ENCODE measurements at regions not wholly inside any gene's neighbourhood (a gene's known extent, or its start where the extent isn't known, plus 50 kb on each side); places are given as distances from the start of the nearest gene placed in this dataset.

- Histone ChIP-seq H3K4me3 (ENCODE audit: low read length) (no peak overlapping the region), H3K9me3 (ENCODE audit: control insufficient read depth in 2 of 3, low read length in 3 of 3) (no peaks in the 10 kb centered on the region), H3K4me1 (ENCODE audit: control insufficient read depth in 2 of 2, insufficient read depth in 2 of 2, low read length in 2 of 2) (peaks cover 0 to 6% of the 10 kb centered on the region in 2 donors), H3K27ac (ENCODE audit: low read depth, low read length) (no peak overlapping the region), H3K36me3 (ENCODE audit: control insufficient read depth in 2 of 3, insufficient read depth in 3 of 3, low read length in 3 of 3) (no peaks in the 10 kb centered on the region), H3K27me3 (ENCODE audit: control insufficient read depth in 2 of 2, insufficient read depth in 2 of 2, low read length in 2 of 2) (no peaks in the 10 kb centered on the region)
- POLR2A ChIA-PET: no interaction called here
- ATAC-seq: no peak
- H3K4me1 Mint-ChIP-seq: peaks cover 0 to 8% (median 7%) of the 10 kb centered on the region in 7 donors
- no peak for DNase-seq
- peaks cover 0 to 25% (median 0%) of the 10 kb centered on the region in 5 donors for H3K27me3 Mint-ChIP-seq
- peaks cover 0 to 2% (median 0%) of the 10 kb centered on the region in 11 donors for H3K9me3 Mint-ChIP-seq
- no peaks in the 10 kb centered on the region for H3K36me3 Mint-ChIP-seq
- intact Hi-C loops (cut with micrococcal nuclease): no loop called here
- no peak overlapping the region for H3K27ac Mint-ChIP-seq
- CTCF ChIA-PET: no interaction called here
- no peak overlapping the region for H3K4me3 Mint-ChIP-seq
Observed at GRCh38 chr3:188978421-188979171, 193.2 kb upstream of the TPRG1 start.

- POLR2A ChIA-PET: no interaction called here
- Mint-ChIP-seq H3K27ac (no peak overlapping the region), H3K4me3 (no peak overlapping the region), H3K4me1 (peaks cover 0 to 8% (median 7%) of the 10 kb centered on the region in 7 donors), H3K27me3 (peaks cover 0 to 26% (median 0%) of the 10 kb centered on the region in 5 donors), H3K9me3 (peaks cover 0 to 2% (median 0%) of the 10 kb centered on the region in 11 donors), H3K36me3 (no peaks in the 10 kb centered on the region)
- ATAC-seq (no peak), DNase-seq (no peak)
- intact Hi-C loops (cut with micrococcal nuclease): no loop called here
- H3K9me3 ChIP-seq (ENCODE audit: control insufficient read depth in 2 of 3, low read length in 3 of 3): no peaks in the 10 kb centered on the region
- H3K4me3 ChIP-seq (ENCODE audit: low read length): no peak overlapping the region
- no peak overlapping the region for H3K27ac ChIP-seq (ENCODE audit: low read depth, low read length)
- CTCF ChIA-PET: no interaction called here
- peaks cover 0 to 4% of the 10 kb centered on the region in 2 donors for H3K4me1 ChIP-seq (ENCODE audit: control insufficient read depth in 2 of 2, insufficient read depth in 2 of 2, low read length in 2 of 2)
- no peaks in the 10 kb centered on the region for H3K27me3 ChIP-seq (ENCODE audit: control insufficient read depth in 2 of 2, insufficient read depth in 2 of 2, low read length in 2 of 2)
- no peaks in the 10 kb centered on the region for H3K36me3 ChIP-seq (ENCODE audit: control insufficient read depth in 2 of 3, insufficient read depth in 3 of 3, low read length in 3 of 3)
Observed at GRCh38 chr3:188979248-188979647, 192.5 kb upstream of the TPRG1 start.

GRCh38 chr3:188979669-188980310 lies 192.0 kb upstream of the TPRG1 start:
- peaks cover 0 to 7% (median 6%) of the 10 kb centered on the region in 7 donors for H3K4me1 Mint-ChIP-seq
- no peak overlapping the region for H3K4me3 ChIP-seq (ENCODE audit: low read length)
- H3K27ac Mint-ChIP-seq: no peak overlapping the region
- H3K27me3 ChIP-seq (ENCODE audit: control insufficient read depth in 2 of 2, insufficient read depth in 2 of 2, low read length in 2 of 2): no peaks in the 10 kb centered on the region
- DNase-seq (no peak), ATAC-seq (no peak)
- H3K27me3 Mint-ChIP-seq: peaks cover 0 to 27% (median 0%) of the 10 kb centered on the region in 5 donors
- ChIA-PET CTCF (no interaction called here), POLR2A (no interaction called here)
- peaks cover 0 to 2% (median 0%) of the 10 kb centered on the region in 11 donors for H3K9me3 Mint-ChIP-seq
- no peaks in the 10 kb centered on the region for H3K4me1 ChIP-seq (ENCODE audit: control insufficient read depth in 2 of 2, insufficient read depth in 2 of 2, low read length in 2 of 2)
- no peaks in the 10 kb centered on the region for H3K36me3 Mint-ChIP-seq
- no peak overlapping the region for H3K4me3 Mint-ChIP-seq
- H3K9me3 ChIP-seq (ENCODE audit: control insufficient read depth in 2 of 3, low read length in 3 of 3): no peaks in the 10 kb centered on the region
- H3K27ac ChIP-seq (ENCODE audit: low read depth, low read length): no peak overlapping the region
- intact Hi-C loops (cut with micrococcal nuclease): no loop called here
- no peaks in the 10 kb centered on the region for H3K36me3 ChIP-seq (ENCODE audit: control insufficient read depth in 2 of 3, insufficient read depth in 3 of 3, low read length in 3 of 3)

- no peak overlapping the region for H3K4me3 Mint-ChIP-seq
- ATAC-seq: no peak
- CTCF ChIA-PET: interaction anchor here (0.6 kb wide), 1 partner anchor 40 kb away, joined by 3 read pairs; no protein-coding TSS in a partner anchor
Observed at GRCh38 chr3:188993181-188993580, 178.6 kb upstream of the TPRG1 start.

GRCh38 chr3:189001559-189001958 lies 170.2 kb upstream of the TPRG1 start:
- H3K4me3 Mint-ChIP-seq: no peak overlapping the region
- no peaks in the 10 kb centered on the region for H3K9me3 ChIP-seq (ENCODE audit: control insufficient read depth in 2 of 3, low read length in 3 of 3)
- no peaks in the 10 kb centered on the region for H3K4me1 ChIP-seq (ENCODE audit: control insufficient read depth in 2 of 2, insufficient read depth in 2 of 2, low read length in 2 of 2)
- H3K27me3 Mint-ChIP-seq: peaks cover 0 to 26% (median 4%) of the 10 kb centered on the region in 5 donors
- no peak overlapping the region for H3K27ac Mint-ChIP-seq
- H3K27ac ChIP-seq (ENCODE audit: low read depth, low read length): no peak overlapping the region
- H3K4me3 ChIP-seq (ENCODE audit: low read length): no peak overlapping the region
- no peak for DNase-seq
- H3K9me3 Mint-ChIP-seq: peaks cover 0 to 2% (median 0%) of the 10 kb centered on the region in 11 donors
- H3K36me3 ChIP-seq (ENCODE audit: control insufficient read depth in 2 of 3, insufficient read depth in 3 of 3, low read length in 3 of 3): no peaks in the 10 kb centered on the region
- H3K27me3 ChIP-seq (ENCODE audit: control insufficient read depth in 2 of 2, insufficient read depth in 2 of 2, low read length in 2 of 2): no peaks in the 10 kb centered on the region
- H3K4me1 Mint-ChIP-seq: no peaks in the 10 kb centered on the region
- H3K36me3 Mint-ChIP-seq: peaks cover 0 to 3% (median 0%) of the 10 kb centered on the region in 5 donors
- no peak for ATAC-seq
- ChIA-PET POLR2A (no interaction called here), CTCF (no interaction called here)
- intact Hi-C loops (cut with micrococcal nuclease): no loop called here

More at GRCh38 chr3:188993181-188993580, 178.6 kb upstream of the TPRG1 start:
- Mint-ChIP-seq H3K36me3 (no peaks in the 10 kb centered on the region), H3K27me3 (peaks cover 4 to 30% (median 12%) of the 10 kb centered on the region in 5 donors), H3K9me3 (peaks cover 0 to 1% (median 0%) of the 10 kb centered on the region in 11 donors), H3K27ac (no peak overlapping the region), H3K4me1 (peaks cover 0 to 2% (median 0%) of the 10 kb centered on the region in 7 donors)
- no peak overlapping the region for H3K4me3 ChIP-seq (ENCODE audit: low read length)
- no peaks in the 10 kb centered on the region for H3K9me3 ChIP-seq (ENCODE audit: control insufficient read depth in 2 of 3, low read length in 3 of 3)
- no peak overlapping the region for H3K27ac ChIP-seq (ENCODE audit: low read depth, low read length)
- no peaks in the 10 kb centered on the region for H3K4me1 ChIP-seq (ENCODE audit: control insufficient read depth in 2 of 2, insufficient read depth in 2 of 2, low read length in 2 of 2)
- no peaks in the 10 kb centered on the region for H3K27me3 ChIP-seq (ENCODE audit: control insufficient read depth in 2 of 2, insufficient read depth in 2 of 2, low read length in 2 of 2)
- POLR2A ChIA-PET: no interaction called here
- H3K36me3 ChIP-seq (ENCODE audit: control insufficient read depth in 2 of 3, insufficient read depth in 3 of 3, low read length in 3 of 3): no peaks in the 10 kb centered on the region
- intact Hi-C loops (cut with micrococcal nuclease): no loop called here
- DNase-seq: no peak

GRCh38 chr3:189003410-189003809 lies 168.4 kb upstream of the TPRG1 start:
- Histone ChIP-seq H3K27me3 (ENCODE audit: control insufficient read depth in 2 of 2, insufficient read depth in 2 of 2, low read length in 2 of 2) (no peaks in the 10 kb centered on the region), H3K27ac (ENCODE audit: low read depth, low read length) (no peak overlapping the region), H3K4me1 (ENCODE audit: control insufficient read depth in 2 of 2, insufficient read depth in 2 of 2, low read length in 2 of 2) (no peaks in the 10 kb centered on the region), H3K36me3 (ENCODE audit: control insufficient read depth in 2 of 3, insufficient read depth in 3 of 3, low read length in 3 of 3) (no peaks in the 10 kb centered on the region), H3K4me3 (ENCODE audit: low read length) (no peak overlapping the region), H3K9me3 (ENCODE audit: control insufficient read depth in 2 of 3, low read length in 3 of 3) (no peaks in the 10 kb centered on the region)
- peaks cover 0 to 23% (median 4%) of the 10 kb centered on the region in 5 donors for H3K27me3 Mint-ChIP-seq
- ATAC-seq: no peak
- ChIA-PET CTCF (no interaction called here), POLR2A (no interaction called here)
- DNase-seq: no peak
- peaks cover 0 to 2% (median 0%) of the 10 kb centered on the region in 11 donors for H3K9me3 Mint-ChIP-seq
- H3K4me3 Mint-ChIP-seq: no peak overlapping the region
- H3K27ac Mint-ChIP-seq: no peak overlapping the region
- peaks cover 0 to 3% (median 0%) of the 10 kb centered on the region in 5 donors for H3K36me3 Mint-ChIP-seq
- intact Hi-C loops (cut with micrococcal nuclease): no loop called here
- no peaks in the 10 kb centered on the region for H3K4me1 Mint-ChIP-seq
